ENCODE measurements at regions not wholly inside any gene's neighbourhood (a gene's known extent, or its start where the extent isn't known, plus 50 kb on each side); places are given as distances from the start of the nearest gene placed in this dataset.

GRCh38 chr20:22946596-22946995, 88.5 kb upstream of the SSTR4 start:
- TF ChIP-seq CTCF (IDR thresholded peaks at IDR 0.05) (no peak), POLR2AphosphoS5 (IDR thresholded peaks at IDR 0.05) (no peak)

Measured in prostate gland (tissue), 2 donors.